HEK293 (cell line): ENCODE measurements at regions not wholly inside any gene's neighbourhood (a gene's known extent, or its start where the extent isn't known, plus 50 kb on each side); places are given as distances from the start of the nearest gene placed in this dataset.

Experiments
- CTCF ChIA-PET: fragments of 350-600 bp; formaldehyde crosslinking; extraction: SDS; loops from one replicate; lab custom pipeline; 2021; ENCODE audit warnings: antibody characterized with exemption; lab: Yijun Ruan, JAX
- POLR2A ChIA-PET: fragments of 300-600 bp; formaldehyde crosslinking; extraction: SDS; loops from one replicate; lab custom pipeline; 2020; ENCODE audit warnings: antibody characterized with exemption, inconsistent platforms; lab: Yijun Ruan, JAX
- H3K27ac ChIP-seq: fragments of 200-500 bp; sonication (Bioruptor generic); 2 replicates; pipeline ENCODE4 v1.5.1; 2014; ENCODE audit warnings: low read depth, low read length, control low read depth, inconsistent platforms; ENCODE audit errors: extremely low read depth
- H3K36me3 ChIP-seq, 2 experiments: fragments of 200-500 bp in 1 of 2; sonication (Bioruptor generic) in 1 of 2; 1 replicate in 1 of 2; 2 replicates in 1 of 2; pipeline ENCODE4 v1.5.1; 2014 to 2017; ENCODE audit warnings: inconsistent platforms in 2 of 2, low read length in 2 of 2; ENCODE audit not compliant: control insufficient read depth in 2 of 2, insufficient read depth in 1 of 2
- H3K4me1 ChIP-seq: fragments of 200-500 bp; sonication (Bioruptor generic); 2 replicates; pipeline ENCODE4 v1.5.1; 2014; ENCODE audit warnings: mild to moderate bottlenecking, low read length, inconsistent platforms; ENCODE audit not compliant: control insufficient read depth, insufficient read depth
- H3K4me3 ChIP-seq: 2 replicates; pipeline ENCODE4 v1.5.1; 2011; ENCODE audit warnings: low read depth, mild to moderate bottlenecking, control low read depth, low read length, moderate library complexity
- H3K9me3 ChIP-seq: fragments of 200-500 bp; sonication (Bioruptor generic); 2 replicates; pipeline ENCODE4 v1.5.1; 2014; ENCODE audit warnings: low read depth, low read length, inconsistent platforms; ENCODE audit not compliant: control insufficient read depth, insufficient read depth
- BCL11B ChIP-seq: fragments of 450-650 bp; formaldehyde crosslinking; IDR thresholded peaks from 2 replicates; pipeline ENCODE4 v1.5.1; 2016; ENCODE audit warnings: low read depth, missing biosample characterization, missing genetic modification characterization
- GLI4 ChIP-seq: fragments of 450-650 bp; formaldehyde crosslinking; IDR thresholded peaks from 2 replicates; pipeline ENCODE4 v1.5.1; 2016; ENCODE audit warnings: missing biosample characterization, missing genetic modification characterization
- GLIS2 ChIP-seq: fragments of 450-650 bp; formaldehyde crosslinking; IDR thresholded peaks from 2 replicates; pipeline ENCODE4 v1.5.1; 2016; ENCODE audit warnings: missing biosample characterization, missing genetic modification characterization
- HOXD13 ChIP-seq: sonication (generic); formaldehyde crosslinking; IDR thresholded peaks from 2 replicates; pipeline ENCODE4 v1.8.0; 2022; ENCODE audit warnings: missing genetic modification reagents, borderline replicate concordance
- PATZ1 ChIP-seq: fragments of 450-650 bp; formaldehyde crosslinking; IDR thresholded peaks from 2 replicates; pipeline ENCODE4 v1.5.1; 2016; ENCODE audit warnings: missing biosample characterization, missing genetic modification characterization
- PBX3 ChIP-seq: sonication (generic); formaldehyde crosslinking; IDR thresholded peaks from 2 replicates; pipeline ENCODE4 v1.8.1; 2022; ENCODE audit warnings: mild to moderate bottlenecking, moderate library complexity, missing genetic modification reagents
- PRDM6 ChIP-seq: fragments of 450-650 bp; formaldehyde crosslinking; IDR thresholded peaks from 2 replicates; pipeline ENCODE4 v1.5.1; 2017; ENCODE audit warnings: missing biosample characterization, missing genetic modification characterization
- ZBTB44 ChIP-seq: fragments of 450-650 bp; IDR thresholded peaks from 2 replicates; pipeline ENCODE4 v1.5.1; 2018; ENCODE audit warnings: missing biosample characterization, mild to moderate bottlenecking, missing genetic modification characterization
- ZNF184 ChIP-seq: fragments of 450-650 bp; IDR thresholded peaks from 2 replicates; pipeline ENCODE4 v1.5.1; 2018; ENCODE audit warnings: missing biosample characterization, mild to moderate bottlenecking, missing genetic modification characterization
- ZNF202 ChIP-seq: fragments of 450-650 bp; formaldehyde crosslinking; IDR thresholded peaks from 2 replicates; pipeline ENCODE4 v1.5.1; 2016; ENCODE audit warnings: missing biosample characterization, missing genetic modification characterization, borderline replicate concordance
- ZNF223 ChIP-seq: fragments of 450-650 bp; formaldehyde crosslinking; IDR thresholded peaks from 2 replicates; pipeline ENCODE4 v1.5.1; 2016; ENCODE audit warnings: missing biosample characterization, missing genetic modification characterization
- ZNF239 ChIP-seq: fragments of 450-650 bp; formaldehyde crosslinking; IDR thresholded peaks from 2 replicates; pipeline ENCODE4 v1.5.1; 2016; ENCODE audit warnings: missing biosample characterization, missing genetic modification characterization
- ZNF302 ChIP-seq: fragments of 450-650 bp; formaldehyde crosslinking; IDR thresholded peaks from 2 replicates; pipeline ENCODE4 v1.5.1; 2016; ENCODE audit warnings: missing biosample characterization, missing genetic modification characterization, low read depth
- ZNF366 ChIP-seq: fragments of 450-650 bp; formaldehyde crosslinking; conservative IDR thresholded peaks from 2 replicates; pipeline ENCODE4 v1.5.1; 2016; ENCODE audit warnings: missing biosample characterization, missing genetic modification characterization
- ZNF37A ChIP-seq: fragments of 450-650 bp; IDR thresholded peaks from 2 replicates; pipeline ENCODE4 v1.5.1; 2018; ENCODE audit warnings: missing biosample characterization, missing genetic modification characterization
- ZNF394 ChIP-seq: fragments of 450-650 bp; formaldehyde crosslinking; IDR thresholded peaks from 2 replicates; pipeline ENCODE4 v1.5.1; 2016; ENCODE audit warnings: missing biosample characterization, missing genetic modification characterization, mild to moderate bottlenecking, moderate library complexity, borderline replicate concordance
- ZNF404 ChIP-seq: fragments of 450-650 bp; formaldehyde crosslinking; IDR thresholded peaks from 2 replicates; pipeline ENCODE4 v1.5.1; 2017; ENCODE audit warnings: missing biosample characterization, missing genetic modification characterization
- ZNF433 ChIP-seq: fragments of 450-650 bp; formaldehyde crosslinking; IDR thresholded peaks from 2 replicates; pipeline ENCODE4 v1.5.1; 2016; ENCODE audit warnings: missing biosample characterization, missing genetic modification characterization, low read depth
- ZNF548 ChIP-seq: fragments of 450-650 bp; formaldehyde crosslinking; IDR thresholded peaks from 2 replicates; pipeline ENCODE4 v1.5.1; 2016; ENCODE audit warnings: missing biosample characterization, missing genetic modification characterization
- ZNF549 ChIP-seq: fragments of 450-650 bp; IDR thresholded peaks from 2 replicates; pipeline ENCODE4 v1.5.1; 2018; ENCODE audit warnings: missing biosample characterization, missing genetic modification characterization, mild to moderate bottlenecking, inconsistent platforms, moderate library complexity
- ZNF670 ChIP-seq: fragments of 450-650 bp; formaldehyde crosslinking; IDR thresholded peaks from 2 replicates; pipeline ENCODE4 v1.5.1; 2016; ENCODE audit warnings: missing biosample characterization, missing genetic modification characterization, low read depth
- ZNF692 ChIP-seq: fragments of 450-650 bp; formaldehyde crosslinking; IDR thresholded peaks from 2 replicates; pipeline ENCODE4 v1.5.1; 2016; ENCODE audit warnings: missing biosample characterization, missing genetic modification characterization
- ZNF768 ChIP-seq: fragments of 450-650 bp; formaldehyde crosslinking; IDR thresholded peaks from 2 replicates; pipeline ENCODE4 v1.5.1; 2018; ENCODE audit warnings: missing biosample characterization, mild to moderate bottlenecking, missing genetic modification characterization
- ZNF776 ChIP-seq: fragments of 450-650 bp; formaldehyde crosslinking; IDR thresholded peaks from 2 replicates; pipeline ENCODE4 v1.5.0; 2017; ENCODE audit warnings: missing biosample characterization, missing genetic modification characterization, borderline replicate concordance
- ZNF830 ChIP-seq: fragments of 450-650 bp; IDR thresholded peaks from 2 replicates; pipeline ENCODE4 v1.5.0; 2018; ENCODE audit warnings: missing biosample characterization, missing genetic modification characterization, low read depth, mild to moderate bottlenecking, moderate library complexity
- ZSCAN5A ChIP-seq: fragments of 450-650 bp; formaldehyde crosslinking; IDR thresholded peaks from 2 replicates; pipeline ENCODE4 v1.5.1; 2016; ENCODE audit warnings: missing biosample characterization, missing genetic modification characterization

- TF ChIP-seq ZNF433 (tag by site-specific recombination) = no peak
Observed at GRCh38 chr4:114040319-114041116, 61.1 kb upstream of the ARSJ start (continued).

- ChIA-PET POLR2A (no interaction called here), CTCF (interaction anchor here (0.6 kb wide), 1 partner anchor 79 kb away, joined by 3 read pairs; no protein-coding TSS in a partner anchor)
Observed at GRCh38 chr4:114041117-114041475, 61.6 kb upstream of the ARSJ start.

GRCh38 chr4:114043116-114043515 lies 63.7 kb upstream of the ARSJ start:
- H3K4me1 ChIP-seq = no peaks in the 10 kb centered on the region
- H3K9me3 ChIP-seq = no peaks in the 10 kb centered on the region
- ChIA-PET CTCF (no interaction called here), POLR2A (no interaction called here)
- H3K36me3 ChIP-seq = no peaks in the 10 kb centered on the region
- no peak overlapping the region for H3K4me3 ChIP-seq
- no peak overlapping the region for H3K27ac ChIP-seq
- no peak for TF ChIP-seq PATZ1
- TF ChIP-seq ZNF37A (tag by site-specific recombination) = no peak
- no peak for TF ChIP-seq ZNF776 (tag by site-specific recombination)
- no peak for TF ChIP-seq BCL11B (tag by site-specific recombination)
- no peak for TF ChIP-seq ZNF302
- TF ChIP-seq ZNF670 = no peak
- TF ChIP-seq ZNF692 (tag by site-specific recombination) = no peak
- TF ChIP-seq ZNF768 (tag by site-specific recombination) = no peak
- TF ChIP-seq GLIS2 (tag by site-specific recombination) = no peak
- no peak for TF ChIP-seq PRDM6
- no peak for TF ChIP-seq PBX3 (CRISPR knock-in tag)
- no peak for TF ChIP-seq ZSCAN5A (tag by site-specific recombination)

More at GRCh38 chr4:114041117-114041475, 61.6 kb upstream of the ARSJ start:
- Histone ChIP-seq H3K4me1 (no peaks in the 10 kb centered on the region), H3K4me3 (no peak overlapping the region), H3K36me3 (no peaks in the 10 kb centered on the region), H3K27ac (no peak overlapping the region), H3K9me3 (no peaks in the 10 kb centered on the region)
- TF ChIP-seq ZNF549 (tag by site-specific recombination) (no peak), GLIS2 (tag by site-specific recombination) (no peak), ZNF394 (tag by site-specific recombination) (no peak), GLI4 (tag by site-specific recombination) (no peak), ZNF202 (tag by site-specific recombination) (no peak), ZBTB44 (no peak), ZNF404 (tag by site-specific recombination) (no peak), ZNF830 (tag by site-specific recombination) (no peak), ZNF239 (tag by site-specific recombination) (no peak), ZNF223 (tag by site-specific recombination) (no peak), HOXD13 (no peak), ZNF184 (tag by site-specific recombination) (no peak), ZNF366 (tag by site-specific recombination) (no peak), ZNF548 (no peak)
